HEK293 (cell line): ENCODE measurements at regions not wholly inside any gene's neighbourhood (a gene's known extent, or its start where the extent isn't known, plus 50 kb on each side); places are given as distances from the start of the nearest gene placed in this dataset.

ENCODE experiments used
- CTCF ChIP-seq: fragments of 450-650 bp; formaldehyde crosslinking; IDR thresholded peaks from 2 replicates; pipeline ENCODE4 v1.5.1; 2016; ENCODE audit warnings: missing biosample characterization, missing genetic modification characterization
- REST ChIP-seq: fragments of 450-650 bp; formaldehyde crosslinking; IDR thresholded peaks from 2 replicates; pipeline ENCODE4 v1.5.1; 2016; ENCODE audit warnings: missing biosample characterization, missing genetic modification characterization
- ZBTB26 ChIP-seq: fragments of 450-650 bp; formaldehyde crosslinking; optimal IDR thresholded peaks from 2 replicates; pipeline ENCODE3; 2016; ENCODE audit warnings: missing biosample characterization, mild to moderate bottlenecking, missing genetic modification characterization
- ZNF239 ChIP-seq: fragments of 450-650 bp; formaldehyde crosslinking; IDR thresholded peaks from 2 replicates; pipeline ENCODE4 v1.5.1; 2016; ENCODE audit warnings: missing biosample characterization, missing genetic modification characterization
- ZNF24 ChIP-seq: fragments of 450-650 bp; formaldehyde crosslinking; IDR thresholded peaks from 2 replicates; pipeline ENCODE4 v1.5.1; 2016; ENCODE audit warnings: missing biosample characterization, missing genetic modification characterization
- ZNF510 ChIP-seq: fragments of 450-650 bp; formaldehyde crosslinking; IDR thresholded peaks from 2 replicates; pipeline ENCODE4 v1.5.1; 2018; ENCODE audit warnings: mild to moderate bottlenecking, missing genetic modification characterization, missing biosample characterization; ENCODE audit not compliant: insufficient replicate concordance
- ZNF626 ChIP-seq: fragments of 450-650 bp; sonication (Bioruptor Pico); formaldehyde crosslinking; IDR thresholded peaks from 2 replicates; pipeline ENCODE4 v1.5.1; 2018; ENCODE audit warnings: missing biosample characterization, missing genetic modification characterization, inconsistent platforms
- ZNF707 ChIP-seq: fragments of 450-650 bp; formaldehyde crosslinking; IDR thresholded peaks from 2 replicates; pipeline ENCODE4 v1.5.1; 2016; ENCODE audit warnings: missing biosample characterization, missing genetic modification characterization
- ZNF747 ChIP-seq: fragments of 450-650 bp; formaldehyde crosslinking; IDR thresholded peaks from 2 replicates; pipeline ENCODE4 v1.5.1; 2016; ENCODE audit warnings: missing biosample characterization, missing genetic modification characterization
- ZNF785 ChIP-seq: fragments of 450-650 bp; formaldehyde crosslinking; IDR thresholded peaks from 2 replicates; pipeline ENCODE4 v1.5.1; 2016; ENCODE audit warnings: missing biosample characterization, missing genetic modification characterization
- ZSCAN30 ChIP-seq: fragments of 450-650 bp; IDR thresholded peaks from 2 replicates; pipeline ENCODE4 v1.5.1; 2018; ENCODE audit warnings: missing biosample characterization, mild to moderate bottlenecking, missing genetic modification characterization, moderate library complexity
- TF ChIP-seq, protein P1 (sequence below): fragments of 450-650 bp; formaldehyde crosslinking; IDR thresholded peaks from 2 replicates; pipeline ENCODE4 v1.5.1; 2016; ENCODE audit warnings: missing biosample characterization, missing genetic modification characterization
- TF ChIP-seq, protein P2 (sequence below): fragments of 450-650 bp; formaldehyde crosslinking; IDR thresholded peaks from 2 replicates; pipeline ENCODE4 v1.5.1; 2016; ENCODE audit warnings: missing biosample characterization, missing genetic modification characterization

- TF ChIP-seq CTCF (tag by site-specific recombination) = no peak
- no peak for TF ChIP-seq ZNF707
- TF ChIP-seq ZNF510 = no peak
- TF ChIP-seq REST = no peak
- no peak for TF ChIP-seq ZSCAN30 (tag by site-specific recombination)
- TF ChIP-seq, protein P1, sequence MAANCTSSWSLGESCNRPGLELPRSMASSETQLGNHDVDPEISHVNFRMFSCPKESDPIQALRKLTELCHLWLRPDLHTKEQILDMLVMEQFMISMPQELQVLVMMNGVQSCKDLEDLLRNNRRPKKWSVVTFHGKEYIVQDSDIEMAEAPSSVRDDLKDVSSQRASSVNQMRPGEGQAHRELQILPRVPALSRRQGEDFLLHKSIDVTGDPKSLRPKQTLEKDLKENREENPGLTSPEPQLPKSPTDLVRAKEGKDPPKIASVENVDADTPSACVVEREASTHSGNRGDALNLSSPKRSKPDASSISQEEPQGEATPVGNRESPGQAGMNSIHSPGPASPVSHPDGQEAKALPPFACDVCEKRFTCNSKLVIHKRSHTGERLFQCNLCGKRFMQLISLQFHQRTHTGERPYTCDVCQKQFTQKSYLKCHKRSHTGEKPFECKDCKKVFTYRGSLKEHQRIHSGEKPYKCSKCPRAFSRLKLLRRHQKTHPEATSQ (tag by site-specific recombination) = no peak
- TF ChIP-seq, protein P2, sequence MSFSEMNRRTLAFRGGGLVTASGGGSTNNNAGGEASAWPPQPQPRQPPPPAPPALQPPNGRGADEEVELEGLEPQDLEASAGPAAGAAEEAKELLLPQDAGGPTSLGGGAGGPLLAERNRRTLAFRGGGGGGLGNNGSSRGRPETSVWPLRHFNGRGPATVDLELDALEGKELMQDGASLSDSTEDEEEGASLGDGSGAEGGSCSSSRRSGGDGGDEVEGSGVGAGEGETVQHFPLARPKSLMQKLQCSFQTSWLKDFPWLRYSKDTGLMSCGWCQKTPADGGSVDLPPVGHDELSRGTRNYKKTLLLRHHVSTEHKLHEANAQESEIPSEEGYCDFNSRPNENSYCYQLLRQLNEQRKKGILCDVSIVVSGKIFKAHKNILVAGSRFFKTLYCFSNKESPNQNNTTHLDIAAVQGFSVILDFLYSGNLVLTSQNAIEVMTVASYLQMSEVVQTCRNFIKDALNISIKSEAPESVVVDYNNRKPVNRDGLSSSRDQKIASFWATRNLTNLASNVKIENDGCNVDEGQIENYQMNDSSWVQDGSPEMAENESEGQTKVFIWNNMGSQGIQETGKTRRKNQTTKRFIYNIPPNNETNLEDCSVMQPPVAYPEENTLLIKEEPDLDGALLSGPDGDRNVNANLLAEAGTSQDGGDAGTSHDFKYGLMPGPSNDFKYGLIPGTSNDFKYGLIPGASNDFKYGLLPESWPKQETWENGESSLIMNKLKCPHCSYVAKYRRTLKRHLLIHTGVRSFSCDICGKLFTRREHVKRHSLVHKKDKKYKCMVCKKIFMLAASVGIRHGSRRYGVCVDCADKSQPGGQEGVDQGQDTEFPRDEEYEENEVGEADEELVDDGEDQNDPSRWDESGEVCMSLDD (tag by site-specific recombination) = no peak
- no peak for TF ChIP-seq ZNF24 (tag by site-specific recombination)
- TF ChIP-seq ZNF747 (tag by site-specific recombination) = no peak
- TF ChIP-seq ZNF626 (tag by site-specific recombination) = no peak
- no peak for TF ChIP-seq ZBTB26
- no peak for TF ChIP-seq ZNF239 (tag by site-specific recombination)
- no peak for TF ChIP-seq ZNF785 (tag by site-specific recombination)
Observed at GRCh38 chr5:155957884-155958283, 369.1 kb upstream of the SGCD start.
